ENCODE measurements at regions not wholly inside any gene's neighbourhood (a gene's known extent, or its start where the extent isn't known, plus 50 kb on each side); places are given as distances from the start of the nearest gene placed in this dataset.

DNA sequence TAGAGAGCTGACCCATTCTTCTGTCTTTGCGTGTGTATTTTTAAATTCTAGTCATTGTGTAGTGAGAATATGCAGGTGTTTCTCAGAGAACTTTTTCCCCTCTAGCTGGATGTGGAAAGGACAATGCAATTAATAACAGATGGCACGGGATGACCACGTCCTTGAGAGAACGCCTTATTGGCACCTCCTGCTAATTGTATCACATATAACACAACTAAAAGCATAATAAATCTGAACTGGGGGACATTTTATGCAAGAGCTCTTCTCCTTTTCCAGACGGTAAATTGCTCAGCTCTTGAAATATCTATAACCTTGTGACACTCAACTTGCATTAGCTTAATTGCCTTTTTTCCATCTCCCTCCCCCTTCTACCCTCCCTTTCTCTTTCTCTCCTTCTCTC lies 62.9 kb upstream of the IZUMO3 start:
- H3K4me1 Mint-ChIP-seq (ENCODE audit: unreplicated experiment), result no peaks in the 10 kb centered on the region
- TF ChIP-seq CTCF (IDR thresholded peaks at IDR 0.05; ENCODE audit: unreplicated experiment), result no peak
- H3K4me3 Mint-ChIP-seq (ENCODE audit: unreplicated experiment), result no peak overlapping the region
- no peak overlapping the region for H3K27ac Mint-ChIP-seq (ENCODE audit: unreplicated experiment)
- H3K36me3 Mint-ChIP-seq (ENCODE audit: low read depth, unreplicated experiment), result no peaks in the 10 kb centered on the region
- no peak for DNase-seq (ENCODE audit: low spot score)
- H3K27me3 Mint-ChIP-seq (ENCODE audit: unreplicated experiment), result peaks cover 1% of the 10 kb centered on the region
- no peaks in the 10 kb centered on the region for H3K9me3 Mint-ChIP-seq (ENCODE audit: unreplicated experiment)

GRCh38 chr9:24602693-24603352 lies 57.1 kb upstream of the IZUMO3 start:
- Mint-ChIP-seq H3K36me3 (ENCODE audit: low read depth, unreplicated experiment) (no peaks in the 10 kb centered on the region), H3K4me3 (ENCODE audit: unreplicated experiment) (no peak overlapping the region), H3K27ac (ENCODE audit: unreplicated experiment) (no peak overlapping the region), H3K4me1 (ENCODE audit: unreplicated experiment) (no peaks in the 10 kb centered on the region), H3K9me3 (ENCODE audit: unreplicated experiment) (no peaks in the 10 kb centered on the region), H3K27me3 (ENCODE audit: unreplicated experiment) (no peaks in the 10 kb centered on the region)
- no peak for DNase-seq (ENCODE audit: low spot score)
- no peak for TF ChIP-seq CTCF (IDR thresholded peaks at IDR 0.05; ENCODE audit: unreplicated experiment)
